Osteoblast (primary cell): ENCODE measurements at regions not wholly inside any gene's neighbourhood (a gene's known extent, or its start where the extent isn't known, plus 50 kb on each side); places are given as distances from the start of the nearest gene placed in this dataset.

Source experiments
- DNase-seq: peaks from one replicate; pipeline ENCODE4 v3.0.0; 2011; ENCODE audit warnings: low spot score, mixed read lengths; ENCODE audit not compliant: insufficient read length; ENCODE audit errors: missing footprints
- H2AFZ ChIP-seq: 2 replicates; pipeline ENCODE4 v1.6.0; 2011; ENCODE audit warnings: mild to moderate bottlenecking, low read length
- H3K27ac ChIP-seq: 2 replicates; pipeline ENCODE4 v1.5.1; 2011; ENCODE audit warnings: mild to moderate bottlenecking, low read depth, low read length, moderate library complexity
- H3K27me3 ChIP-seq: 2 replicates; pipeline ENCODE4 v1.6.0; 2012; ENCODE audit warnings: mild to moderate bottlenecking, control low read depth, inconsistent platforms, low read length, moderate library complexity; ENCODE audit not compliant: insufficient read depth
- H3K36me3 ChIP-seq: 2 replicates; pipeline ENCODE4 v1.5.1; 2011; ENCODE audit warnings: mild to moderate bottlenecking, low read length, control low read depth, moderate library complexity; ENCODE audit not compliant: insufficient read depth
- H3K4me1 ChIP-seq: 2 replicates; pipeline ENCODE4 v1.5.1; 2011; ENCODE audit warnings: mild to moderate bottlenecking, low read length, control low read depth, moderate library complexity; ENCODE audit not compliant: insufficient read depth
- H3K4me2 ChIP-seq: 2 replicates; pipeline ENCODE4 v1.6.0; 2011; ENCODE audit warnings: mild to moderate bottlenecking, low read length; ENCODE audit not compliant: insufficient read depth
- H3K4me3 ChIP-seq: fragments of 200-600 bp; sonication (generic); 3 replicates; pipeline ENCODE4 v1.5.1; 2012; ENCODE audit warnings: mild to moderate bottlenecking, low read length, inconsistent platforms; ENCODE audit not compliant: insufficient read depth
- H3K79me2 ChIP-seq: 2 replicates; pipeline ENCODE4 v1.6.0; 2012; ENCODE audit warnings: mild to moderate bottlenecking, low read length, control low read depth, inconsistent platforms; ENCODE audit not compliant: insufficient read depth
- H3K9me3 ChIP-seq: 2 replicates; pipeline ENCODE4 v1.5.1; 2011; ENCODE audit warnings: low read depth, low read length, control low read depth
- H4K20me1 ChIP-seq: 2 replicates; pipeline ENCODE4 v1.6.0; 2012; ENCODE audit warnings: mild to moderate bottlenecking, low read length, control low read depth; ENCODE audit not compliant: insufficient read depth
- TF ChIP-seq, protein P1 (sequence below): IDR thresholded peaks from 2 replicates; pipeline ENCODE4 v1.5.1; 2011; ENCODE audit warnings: mild to moderate bottlenecking, low read depth, low read length, moderate library complexity; ENCODE audit errors: extremely low read depth

DNA sequence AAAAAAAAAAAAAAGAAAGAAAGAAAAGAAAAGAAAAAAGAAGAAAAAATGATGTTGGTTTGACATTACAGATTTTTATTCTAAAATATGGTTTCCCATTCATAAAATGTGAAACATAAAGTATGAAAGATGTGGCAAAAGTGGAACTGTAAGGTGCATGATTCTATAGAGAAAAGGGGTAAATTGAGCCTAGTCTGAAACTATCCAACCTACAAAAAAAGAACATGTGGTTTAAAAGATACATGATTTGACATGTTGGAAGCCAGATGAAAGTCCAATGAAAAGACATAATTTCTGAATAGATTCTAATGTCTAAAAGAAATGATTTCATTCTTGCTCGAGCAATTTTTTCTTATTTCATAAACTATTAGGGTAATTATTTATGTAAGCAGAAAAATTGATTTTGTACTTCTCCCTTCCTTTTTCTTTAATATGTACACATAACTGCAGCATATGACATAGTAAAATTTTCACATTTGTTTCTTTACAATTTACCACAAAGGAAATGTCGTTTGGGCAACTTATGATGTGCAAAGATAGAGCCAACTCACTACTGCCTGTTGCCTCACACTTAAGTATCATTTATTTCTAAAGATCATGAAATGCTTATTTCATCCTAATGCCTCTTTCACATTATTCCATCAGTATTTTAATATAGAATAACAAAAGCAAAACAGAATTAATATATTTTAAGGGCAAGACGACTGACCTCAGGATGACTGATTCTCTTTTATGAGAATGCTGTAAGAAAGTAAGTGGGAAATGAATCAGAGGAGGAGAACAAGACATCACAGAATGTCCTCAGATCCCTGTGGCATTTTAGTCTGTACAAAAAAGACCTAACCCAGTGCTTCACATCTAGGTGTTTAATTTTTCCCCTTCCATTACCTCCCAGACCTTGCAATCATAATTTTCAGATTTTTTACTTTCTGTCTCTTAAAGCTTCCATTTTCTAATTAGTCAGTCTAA, 165.8 kb upstream of the HMCN1 start:
- H3K27me3 ChIP-seq: no peaks in the 10 kb centered on the region
- DNase-seq: no peak
- H2AFZ ChIP-seq: no peak overlapping the region
- no peaks in the 10 kb centered on the region for H3K9me3 ChIP-seq
- H3K4me3 ChIP-seq: no peak overlapping the region
- TF ChIP-seq, protein P1, sequence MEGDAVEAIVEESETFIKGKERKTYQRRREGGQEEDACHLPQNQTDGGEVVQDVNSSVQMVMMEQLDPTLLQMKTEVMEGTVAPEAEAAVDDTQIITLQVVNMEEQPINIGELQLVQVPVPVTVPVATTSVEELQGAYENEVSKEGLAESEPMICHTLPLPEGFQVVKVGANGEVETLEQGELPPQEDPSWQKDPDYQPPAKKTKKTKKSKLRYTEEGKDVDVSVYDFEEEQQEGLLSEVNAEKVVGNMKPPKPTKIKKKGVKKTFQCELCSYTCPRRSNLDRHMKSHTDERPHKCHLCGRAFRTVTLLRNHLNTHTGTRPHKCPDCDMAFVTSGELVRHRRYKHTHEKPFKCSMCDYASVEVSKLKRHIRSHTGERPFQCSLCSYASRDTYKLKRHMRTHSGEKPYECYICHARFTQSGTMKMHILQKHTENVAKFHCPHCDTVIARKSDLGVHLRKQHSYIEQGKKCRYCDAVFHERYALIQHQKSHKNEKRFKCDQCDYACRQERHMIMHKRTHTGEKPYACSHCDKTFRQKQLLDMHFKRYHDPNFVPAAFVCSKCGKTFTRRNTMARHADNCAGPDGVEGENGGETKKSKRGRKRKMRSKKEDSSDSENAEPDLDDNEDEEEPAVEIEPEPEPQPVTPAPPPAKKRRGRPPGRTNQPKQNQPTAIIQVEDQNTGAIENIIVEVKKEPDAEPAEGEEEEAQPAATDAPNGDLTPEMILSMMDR: no peak
- H4K20me1 ChIP-seq: no peaks in the 10 kb centered on the region
- H3K4me1 ChIP-seq: peaks cover 27% of the 10 kb centered on the region
- H3K4me2 ChIP-seq: no peak overlapping the region
- no peaks in the 10 kb centered on the region for H3K79me2 ChIP-seq
- peak overlapping the region; percentile 1 for H3K27ac ChIP-seq
- H3K36me3 ChIP-seq: no peaks in the 10 kb centered on the region

DNA sequence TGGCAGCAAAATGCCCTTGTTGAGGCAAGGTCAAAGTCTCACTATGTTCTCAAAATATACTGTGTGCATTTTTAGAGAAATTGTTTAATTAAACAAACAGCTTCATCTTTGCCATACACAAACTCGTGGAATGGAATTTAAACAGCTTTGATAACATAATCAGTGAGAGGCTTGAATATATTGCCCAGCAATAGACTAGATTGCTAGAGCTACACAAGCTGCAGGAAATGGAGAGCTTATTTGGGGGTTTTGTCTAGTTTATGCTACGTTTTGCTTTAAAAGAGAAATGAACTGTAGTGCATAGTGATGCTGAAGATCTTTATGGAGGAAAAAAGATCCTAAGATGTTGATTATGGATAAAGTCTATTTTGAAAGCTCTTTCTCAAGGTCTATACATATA, 166.8 kb upstream of the HMCN1 start:
- Histone ChIP-seq H4K20me1 (no peaks in the 10 kb centered on the region), H3K4me3 (no peak overlapping the region), H3K4me1 (peaks cover 27% of the 10 kb centered on the region), H3K27ac (peak overlapping the region; percentile 18), H3K36me3 (no peaks in the 10 kb centered on the region), H3K4me2 (no peak overlapping the region), H3K79me2 (no peaks in the 10 kb centered on the region), H2AFZ (no peak overlapping the region), H3K9me3 (no peaks in the 10 kb centered on the region), H3K27me3 (no peaks in the 10 kb centered on the region)
- TF ChIP-seq, protein P1: no peak
- DNase-seq: no peak

- no peaks in the 10 kb centered on the region for H3K79me2 ChIP-seq
- H3K36me3 ChIP-seq: no peaks in the 10 kb centered on the region
- H3K4me3 ChIP-seq: no peak overlapping the region
- no peak overlapping the region for H2AFZ ChIP-seq
- H3K4me2 ChIP-seq: no peak overlapping the region
- H4K20me1 ChIP-seq: no peaks in the 10 kb centered on the region
- no peaks in the 10 kb centered on the region for H3K9me3 ChIP-seq
- H3K27ac ChIP-seq: peak overlapping the region; percentile 62
- H3K27me3 ChIP-seq: no peaks in the 10 kb centered on the region
- H3K4me1 ChIP-seq: peaks cover 27% of the 10 kb centered on the region
- TF ChIP-seq, protein P1: no peak
- no peak for DNase-seq
Measured at GRCh38 chr1:185566995-185567394, 167.2 kb upstream of the HMCN1 start.

- no peaks in the 10 kb centered on the region for H3K9me3 ChIP-seq
- TF ChIP-seq, protein P1: no peak
- H3K4me3 ChIP-seq: no peak overlapping the region
- peak overlapping the region; percentile 33 for H3K27ac ChIP-seq
- no peak overlapping the region for H3K4me2 ChIP-seq
- no peak overlapping the region for H2AFZ ChIP-seq
- no peaks in the 10 kb centered on the region for H3K36me3 ChIP-seq
- no peaks in the 10 kb centered on the region for H3K27me3 ChIP-seq
- DNase-seq: no peak
- H4K20me1 ChIP-seq: no peaks in the 10 kb centered on the region
- H3K4me1 ChIP-seq: peaks cover 25% of the 10 kb centered on the region
- no peaks in the 10 kb centered on the region for H3K79me2 ChIP-seq
Measured at GRCh38 chr1:185565302-185565701, 168.9 kb upstream of the HMCN1 start.
